HepG2 (cell line): ENCODE measurements at regions not wholly inside any gene's neighbourhood (a gene's known extent, or its start where the extent isn't known, plus 50 kb on each side); places are given as distances from the start of the nearest gene placed in this dataset.

Source experiments
- ATAC-seq: fragments of 200-7000 bp; cut with Tn5 transposase; 3 replicates; pipeline ENCODE4 v1.9.1; 2020; ENCODE audit warnings: mild to moderate bottlenecking, moderate library complexity
- BruUV-seq: library from RNA; stranded (reverse); fragments of 400-500 nt; replicated peaks from 2 replicates; lab custom pipeline; 2021; lab: Mats Ljungman, UMichigan
- CTCF ChIA-PET: fragments of 300-600 bp; formaldehyde crosslinking; extraction: SDS; loops from one replicate; lab custom pipeline; 2021; ENCODE audit warnings: low total read pairs, inconsistent platforms, low intra/inter-chr PET ratio; lab: Yijun Ruan, JAX
- POLR2A ChIA-PET: fragments of 350-600 bp; sonication (Branson Sonifier 250); formaldehyde crosslinking; loops from one replicate; lab custom pipeline; 2020; ENCODE audit warnings: antibody characterized with exemption, inconsistent platforms; lab: Yijun Ruan, JAX
- DNase-seq: peaks from one replicate; pipeline ENCODE4 v3.0.0-alpha.2; 2015; ENCODE audit warnings: low spot score
- FAIRE-seq: peaks from 3 replicates; lab custom pipeline; 2011; peaks lifted over from hg19 to GRCh38; lab: Jason Lieb, UNC
- H2AFZ ChIP-seq: one replicate; pipeline ENCODE4 v1.6.1; 2011; ENCODE audit warnings: low read length, inconsistent platforms
- H3K27ac ChIP-seq: fragments of 300-600 bp; 3 replicates; pipeline ENCODE4 v1.8.0; 2011; ENCODE audit warnings: mixed run types, mild to moderate bottlenecking, mixed read lengths, low read length, inconsistent platforms; ENCODE audit not compliant: insufficient read depth; ENCODE audit errors: extremely low read length
- H3K27me3 ChIP-seq, 2 experiments: fragments of 200-600 bp in 1 of 2; 2 replicates in 1 of 2; 3 replicates in 1 of 2; pipeline versions ENCODE4 v1.6.0 to v1.8.0; 2011; ENCODE audit warnings: low read length in 2 of 2, mild to moderate bottlenecking in 2 of 2, moderate library complexity in 2 of 2, inconsistent platforms in 1 of 2; ENCODE audit not compliant: insufficient read depth in 2 of 2, control insufficient read depth in 1 of 2
- H3K36me3 ChIP-seq, 2 experiments: fragments of 200-600 bp in 1 of 2; replicated peaks in 1 of 2; 2 replicates in 1 of 2; 3 replicates in 1 of 2; pipeline versions ENCODE4 v1.5.1 to v1.8.0; 2011; ENCODE audit warnings: low read length in 2 of 2, inconsistent platforms in 1 of 2; ENCODE audit not compliant: insufficient read depth in 2 of 2, control insufficient read depth in 1 of 2
- H3K4me1 ChIP-seq: 2 replicates; pipeline ENCODE4 v1.5.1; 2012; ENCODE audit warnings: low read length, inconsistent platforms; ENCODE audit not compliant: insufficient read depth
- H3K4me2 ChIP-seq: 2 replicates; pipeline ENCODE4 v1.6.0; 2011; ENCODE audit warnings: low read depth, low read length, inconsistent platforms
- H3K4me3 ChIP-seq, 3 experiments: fragments of 200-600 bp in 1 of 3; sonication (generic), shearing (Covaris generic) in 1 of 3; replicated peaks in 1 of 3; 2 replicates each; pipeline ENCODE4 v1.5.1; 2011 to 2016; ENCODE audit warnings: low read length in 3 of 3, inconsistent platforms in 2 of 3, low read depth in 2 of 3, mild to moderate bottlenecking in 2 of 3, control low read depth in 1 of 3, mixed read lengths in 1 of 3; ENCODE audit not compliant: insufficient read depth in 1 of 3
- H3K79me2 ChIP-seq: one replicate; pipeline ENCODE4 v1.6.1; 2011; ENCODE audit warnings: low read length, inconsistent platforms; ENCODE audit not compliant: insufficient read depth
- H3K9ac ChIP-seq: 2 replicates; pipeline ENCODE4 v1.6.0; 2011; ENCODE audit warnings: mild to moderate bottlenecking, low read depth, low read length, inconsistent platforms; ENCODE audit not compliant: insufficient read depth
- H3K9me3 ChIP-seq: 2 replicates; pipeline ENCODE4 v1.5.1; 2012; ENCODE audit warnings: mild to moderate bottlenecking, low read length
- H4K20me1 ChIP-seq: 2 replicates; pipeline ENCODE4 v1.6.0; 2011; ENCODE audit warnings: inconsistent platforms, mild to moderate bottlenecking, low read length, moderate library complexity; ENCODE audit not compliant: insufficient read depth
- CAMTA2 ChIP-seq: sonication (generic); formaldehyde crosslinking; IDR thresholded peaks from 2 replicates; pipeline ENCODE4 v1.4.0; 2020; ENCODE audit warnings: mild to moderate bottlenecking, missing genetic modification reagents, borderline replicate concordance
- ETV5 ChIP-seq: IDR thresholded peaks from 2 replicates; pipeline ENCODE4 v1.6.1; 2018; ENCODE audit warnings: missing biosample characterization, missing genetic modification reagents, inconsistent platforms, borderline replicate concordance
- FOXC1 ChIP-seq: sonication (generic); formaldehyde crosslinking; IDR thresholded peaks from 2 replicates; pipeline ENCODE4 v1.8.0; 2022; ENCODE audit warnings: mild to moderate bottlenecking, missing genetic modification reagents, borderline replicate concordance
- HOXD1 ChIP-seq: sonication (generic); formaldehyde crosslinking; IDR thresholded peaks from 2 replicates; pipeline ENCODE4 v1.5.0; 2020; ENCODE audit warnings: missing genetic modification reagents
- KLF13 ChIP-seq: sonication (generic); formaldehyde crosslinking; IDR thresholded peaks from 2 replicates; pipeline ENCODE4 v1.4.0; 2020; ENCODE audit warnings: mild to moderate bottlenecking, missing genetic modification reagents
- MAF1 ChIP-seq: sonication (generic); formaldehyde crosslinking; IDR thresholded peaks from 2 replicates; pipeline ENCODE4 v1.5.0; 2020; ENCODE audit warnings: missing genetic modification reagents, borderline replicate concordance
- NFE2 ChIP-seq: sonication (generic); formaldehyde crosslinking; IDR thresholded peaks from 2 replicates; pipeline ENCODE4 v1.4.0; 2020; ENCODE audit warnings: missing genetic modification reagents
- PCBP2 ChIP-seq: fragments of 200-400 bp; formaldehyde crosslinking; optimal IDR thresholded peaks from 2 replicates; pipeline ENCODE3; 2018; ENCODE audit warnings: low read length, low read depth; ENCODE audit not compliant: poor library complexity, severe bottlenecking
- RFX1 ChIP-seq: fragments of 450-650 bp; IDR thresholded peaks from 2 replicates; pipeline ENCODE4 v1.6.1; 2017
- ZNF124 ChIP-seq: sonication (generic); formaldehyde crosslinking; IDR thresholded peaks from 2 replicates; pipeline ENCODE4 v1.4.0; 2020; ENCODE audit warnings: missing genetic modification reagents
- ZNF24 ChIP-seq: fragments of 450-650 bp; IDR thresholded peaks from 2 replicates; pipeline ENCODE4 v1.6.1; 2017; ENCODE audit warnings: antibody characterized with exemption, mild to moderate bottlenecking
- ZNF329 ChIP-seq: sonication (generic); formaldehyde crosslinking; IDR thresholded peaks from 2 replicates; pipeline ENCODE4 v1.9.0; 2021; ENCODE audit warnings: low read depth, mild to moderate bottlenecking, missing genetic modification reagents
- ZNF552 ChIP-seq: sonication (generic); formaldehyde crosslinking; IDR thresholded peaks from 2 replicates; pipeline ENCODE4 v1.9.0; 2022; ENCODE audit warnings: missing genetic modification reagents, mild to moderate bottlenecking, borderline replicate concordance
- ZNF619 ChIP-seq: sonication (generic); formaldehyde crosslinking; IDR thresholded peaks from 2 replicates; pipeline ENCODE4 v1.4.0; 2020; ENCODE audit warnings: mild to moderate bottlenecking, missing genetic modification reagents
- ZNF674 ChIP-seq: sonication (generic); formaldehyde crosslinking; IDR thresholded peaks from 2 replicates; pipeline ENCODE4 v1.5.0; 2020; ENCODE audit warnings: low read depth, mild to moderate bottlenecking, missing genetic modification reagents
- ZNF761 ChIP-seq: sonication (generic); formaldehyde crosslinking; conservative IDR thresholded peaks from 2 replicates; pipeline ENCODE4 v1.4.0; 2020; ENCODE audit warnings: mild to moderate bottlenecking, missing genetic modification reagents
- ZNF891 ChIP-seq: sonication (generic); formaldehyde crosslinking; IDR thresholded peaks from 2 replicates; pipeline ENCODE4 v1.5.0; 2020; ENCODE audit warnings: mild to moderate bottlenecking, missing genetic modification reagents
- ZXDC ChIP-seq: sonication (generic); formaldehyde crosslinking; IDR thresholded peaks from 2 replicates; pipeline ENCODE4 v1.5.0; 2020; ENCODE audit warnings: mild to moderate bottlenecking, missing genetic modification reagents
- WGBS: methylation state at CpG from one replicate; pipeline ENCODE4 v1.1.6; 2017; ENCODE audit warnings: low lambda C conversion rate; 5-methylcytosine and 5-hydroxymethylcytosine counted together
- in situ Hi-C: cut with HindIII; loops from 2 replicates; pipeline ENCODE4 v1.10.0; 2017; ENCODE audit warnings: low pct_unique_long_range_greater_than_20kb; ENCODE audit not compliant: extremely low pct_ligation_motif_present
- intact Hi-C: fragments of 100-400 bp; cut with micrococcal nuclease; formaldehyde crosslinking; loops from one replicate; pipeline ENCODE4 v1.10.0; 2022; ENCODE audit not compliant: unreplicated experiment
- TF ChIP-seq, protein P1 (sequence below): sonication (generic); formaldehyde crosslinking; IDR thresholded peaks from 2 replicates; pipeline ENCODE4 v1.4.0; 2020; ENCODE audit warnings: missing genetic modification reagents
- TF ChIP-seq, protein P2 (sequence below): sonication (generic); formaldehyde crosslinking; IDR thresholded peaks from 2 replicates; pipeline ENCODE4 v1.4.0; 2020; ENCODE audit warnings: missing genetic modification reagents

GRCh38 chr2:196370381-196370780, 199.0 kb upstream of the STK17B start:
- Histone ChIP-seq H3K27me3 (no peaks in the 10 kb centered on the region), H3K36me3 (no peaks in the 10 kb centered on the region), H3K4me1 (no peaks in the 10 kb centered on the region), H3K79me2 (no peaks in the 10 kb centered on the region), H4K20me1 (no peaks in the 10 kb centered on the region), H3K9me3 (no peaks in the 10 kb centered on the region), H3K4me2 (no peak overlapping the region), H3K9ac (no peak overlapping the region), H2AFZ (no peak overlapping the region), H3K27ac (no peak overlapping the region), H3K4me3 (no peak overlapping the region)
- in situ Hi-C loops (no loop called here), intact Hi-C loops (no loop called here)
- ATAC-seq: no peak
- WGBS: 0% methylated on average over 1 of the region's 1 CpG
- BruUV-seq: no TSS peak
- TF ChIP-seq MAF1 (CRISPR knock-in tag) (no peak), FOXC1 (no peak), NFE2 (CRISPR knock-in tag) (no peak), ZNF329 (no peak), ZNF124 (CRISPR knock-in tag) (no peak), ZNF674 (CRISPR knock-in tag) (no peak), HOXD1 (no peak), KLF13 (CRISPR knock-in tag) (no peak), ZNF761 (CRISPR knock-in tag) (no peak), PCBP2 (no peak), ZNF891 (no peak), ZNF552 (CRISPR knock-in tag) (no peak), ZNF619 (CRISPR knock-in tag) (no peak), ZXDC (CRISPR knock-in tag) (no peak), ETV5 (no peak), RFX1 (no peak), CAMTA2 (CRISPR knock-in tag) (no peak), ZNF24 (no peak)
- TF ChIP-seq, protein P1, sequence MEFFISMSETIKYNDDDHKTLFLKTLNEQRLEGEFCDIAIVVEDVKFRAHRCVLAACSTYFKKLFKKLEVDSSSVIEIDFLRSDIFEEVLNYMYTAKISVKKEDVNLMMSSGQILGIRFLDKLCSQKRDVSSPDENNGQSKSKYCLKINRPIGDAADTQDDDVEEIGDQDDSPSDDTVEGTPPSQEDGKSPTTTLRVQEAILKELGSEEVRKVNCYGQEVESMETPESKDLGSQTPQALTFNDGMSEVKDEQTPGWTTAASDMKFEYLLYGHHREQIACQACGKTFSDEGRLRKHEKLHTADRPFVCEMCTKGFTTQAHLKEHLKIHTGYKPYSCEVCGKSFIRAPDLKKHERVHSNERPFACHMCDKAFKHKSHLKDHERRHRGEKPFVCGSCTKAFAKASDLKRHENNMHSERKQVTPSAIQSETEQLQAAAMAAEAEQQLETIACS: no peak
- TF ChIP-seq, protein P2, sequence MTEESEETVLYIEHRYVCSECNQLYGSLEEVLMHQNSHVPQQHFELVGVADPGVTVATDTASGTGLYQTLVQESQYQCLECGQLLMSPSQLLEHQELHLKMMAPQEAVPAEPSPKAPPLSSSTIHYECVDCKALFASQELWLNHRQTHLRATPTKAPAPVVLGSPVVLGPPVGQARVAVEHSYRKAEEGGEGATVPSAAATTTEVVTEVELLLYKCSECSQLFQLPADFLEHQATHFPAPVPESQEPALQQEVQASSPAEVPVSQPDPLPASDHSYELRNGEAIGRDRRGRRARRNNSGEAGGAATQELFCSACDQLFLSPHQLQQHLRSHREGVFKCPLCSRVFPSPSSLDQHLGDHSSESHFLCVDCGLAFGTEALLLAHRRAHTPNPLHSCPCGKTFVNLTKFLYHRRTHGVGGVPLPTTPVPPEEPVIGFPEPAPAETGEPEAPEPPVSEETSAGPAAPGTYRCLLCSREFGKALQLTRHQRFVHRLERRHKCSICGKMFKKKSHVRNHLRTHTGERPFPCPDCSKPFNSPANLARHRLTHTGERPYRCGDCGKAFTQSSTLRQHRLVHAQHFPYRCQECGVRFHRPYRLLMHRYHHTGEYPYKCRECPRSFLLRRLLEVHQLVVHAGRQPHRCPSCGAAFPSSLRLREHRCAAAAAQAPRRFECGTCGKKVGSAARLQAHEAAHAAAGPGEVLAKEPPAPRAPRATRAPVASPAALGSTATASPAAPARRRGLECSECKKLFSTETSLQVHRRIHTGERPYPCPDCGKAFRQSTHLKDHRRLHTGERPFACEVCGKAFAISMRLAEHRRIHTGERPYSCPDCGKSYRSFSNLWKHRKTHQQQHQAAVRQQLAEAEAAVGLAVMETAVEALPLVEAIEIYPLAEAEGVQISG (CRISPR knock-in tag): no peak
- ChIA-PET CTCF (no interaction called here), POLR2A (no interaction called here)
- no peak for DNase-seq
- FAIRE-seq: no peak
